GM21360 (cell line): ENCODE measurements at regions not wholly inside any gene's neighbourhood (a gene's known extent, or its start where the extent isn't known, plus 50 kb on each side); places are given as distances from the start of the nearest gene placed in this dataset.

Experiments
- ATAC-seq: cut with Tn5 transposase; IDR thresholded peaks from one replicate; pipeline ENCODE4 v1.9.1; 2021; ENCODE audit warnings: mild to moderate bottlenecking, moderate library complexity; ENCODE audit not compliant: unreplicated experiment

DNA sequence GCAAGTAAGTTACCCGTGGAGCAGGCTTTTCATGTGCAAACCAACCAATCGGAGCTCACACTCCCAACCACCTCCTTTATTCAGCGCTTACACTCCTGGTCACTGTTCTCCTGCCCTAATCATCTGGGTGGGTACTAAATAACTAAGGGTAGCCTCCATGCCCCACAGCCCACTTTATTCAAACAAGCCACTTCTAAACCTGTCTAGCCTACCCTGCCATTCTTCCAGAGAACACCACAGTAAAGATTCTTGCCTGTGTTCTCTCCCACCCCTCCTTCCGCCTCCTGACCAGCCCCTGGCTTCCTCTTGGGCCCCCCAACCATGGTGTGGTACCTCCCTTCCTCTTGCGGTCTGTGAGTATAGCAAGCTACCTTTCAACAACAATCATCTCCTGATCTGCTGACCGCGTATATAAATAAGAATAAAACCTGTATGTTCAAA is 581.9 kb downstream of the VRK1 start:
- ATAC-seq: no peak

- ATAC-seq: no peak
These were observed 583.4 kb downstream of the VRK1 start for GRCh38 chr14:97380539-97380941.

GRCh38 chr14:97381309-97381708 is 584.1 kb downstream of the VRK1 start:
- ATAC-seq: no peak

DNA sequence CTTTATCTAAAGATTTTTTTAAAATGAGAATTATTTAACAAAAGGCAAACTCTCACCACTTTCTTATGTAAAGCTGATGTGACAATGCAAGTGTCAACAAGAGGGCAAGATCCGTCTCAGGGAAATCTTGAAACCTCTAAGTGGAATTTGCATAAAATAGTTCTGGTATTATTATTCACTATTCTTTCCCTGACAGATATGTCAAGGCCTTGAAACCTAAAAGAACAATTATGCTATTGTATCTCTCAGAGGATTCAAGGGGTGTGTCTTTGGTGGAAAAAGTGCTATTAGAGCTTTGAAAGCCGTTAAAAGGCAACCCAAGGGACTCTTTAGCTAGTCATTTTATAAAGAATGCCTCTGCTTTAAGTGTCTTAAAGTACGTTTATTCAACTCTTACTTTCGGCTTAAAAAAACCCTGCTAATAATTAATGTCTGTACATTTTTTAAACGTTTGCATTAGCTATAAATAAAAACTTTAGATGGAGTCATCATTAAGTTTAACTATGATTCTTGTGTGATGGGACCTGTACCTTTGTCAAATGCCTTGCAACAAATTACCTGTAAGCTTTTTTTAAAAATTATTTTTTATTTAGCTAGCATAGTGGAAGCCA is 585.5 kb downstream of the VRK1 start:
- no peak for ATAC-seq

- ATAC-seq: no peak
These were observed 588.5 kb downstream of the VRK1 start for GRCh38 chr14:97385727-97386126.

- ATAC-seq: no peak
These were observed 590.2 kb downstream of the VRK1 start for GRCh38 chr14:97387252-97387874.

DNA sequence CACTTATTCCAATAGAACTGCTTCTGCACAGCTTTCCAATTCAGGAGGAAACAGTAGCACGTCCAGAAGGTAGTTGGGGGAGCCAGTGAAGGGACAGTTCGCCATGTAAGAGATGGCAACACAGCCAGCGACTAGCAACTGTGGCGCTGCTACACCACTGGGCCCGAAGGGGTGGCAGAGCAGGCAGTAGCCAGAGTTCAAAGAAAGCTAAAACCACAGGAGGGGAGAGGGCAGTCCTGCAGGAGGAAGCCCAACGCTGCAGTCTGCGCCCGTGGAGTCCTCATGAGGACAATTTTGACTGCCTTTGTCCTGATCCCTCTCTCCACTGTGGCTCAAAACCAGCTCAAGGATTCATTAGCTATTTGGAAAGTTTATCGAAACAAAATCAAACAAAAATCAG is 591.2 kb downstream of the VRK1 start:
- no peak for ATAC-seq

- no peak for ATAC-seq
These were observed 593.0 kb downstream of the VRK1 start for GRCh38 chr14:97390096-97390724.

DNA sequence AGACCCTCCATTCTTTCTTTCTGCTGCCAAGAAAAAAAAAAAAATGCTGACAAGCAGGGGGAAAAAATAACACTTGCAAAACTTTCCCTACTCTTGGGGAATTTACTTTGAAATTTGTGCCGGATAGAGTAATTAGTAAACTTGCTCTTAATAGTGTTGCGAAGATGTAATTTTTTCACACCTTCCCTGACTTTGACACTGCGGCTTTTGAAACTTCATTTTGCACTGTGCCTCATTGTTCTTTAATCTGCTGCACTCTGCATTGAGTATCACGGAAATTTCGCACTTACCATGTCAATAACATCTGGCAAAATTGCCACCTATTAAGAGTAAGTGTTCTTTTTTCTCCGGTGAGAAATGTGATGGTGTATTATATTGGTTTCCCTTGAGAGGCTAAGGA is 596.1 kb downstream of the VRK1 start:
- no peak for ATAC-seq

DNA sequence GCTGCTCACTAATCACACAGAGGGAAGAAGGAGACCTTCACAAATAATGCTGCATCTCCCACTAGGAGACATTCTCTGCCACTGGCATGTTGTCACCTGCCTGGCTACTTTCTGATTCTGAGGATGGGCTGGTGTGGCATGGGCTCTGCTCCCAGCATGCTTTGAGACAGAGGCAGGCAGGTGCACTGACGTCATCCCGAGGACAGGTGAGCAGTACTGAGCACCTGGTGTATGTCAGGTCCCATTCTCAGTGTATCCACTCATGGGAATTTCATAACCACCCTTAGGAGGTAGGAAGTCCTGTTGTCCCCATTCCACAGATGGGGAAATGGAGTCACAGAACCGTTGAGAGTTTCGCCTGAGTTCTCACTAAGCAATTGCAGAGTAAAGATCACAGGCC is 597.9 kb downstream of the VRK1 start:
- no peak for ATAC-seq

- ATAC-seq: no peak
These were observed 604.5 kb downstream of the VRK1 start for GRCh38 chr14:97401714-97402113.

GRCh38 chr14:97402279-97402678 is 605.1 kb downstream of the VRK1 start:
- ATAC-seq: no peak

DNA sequence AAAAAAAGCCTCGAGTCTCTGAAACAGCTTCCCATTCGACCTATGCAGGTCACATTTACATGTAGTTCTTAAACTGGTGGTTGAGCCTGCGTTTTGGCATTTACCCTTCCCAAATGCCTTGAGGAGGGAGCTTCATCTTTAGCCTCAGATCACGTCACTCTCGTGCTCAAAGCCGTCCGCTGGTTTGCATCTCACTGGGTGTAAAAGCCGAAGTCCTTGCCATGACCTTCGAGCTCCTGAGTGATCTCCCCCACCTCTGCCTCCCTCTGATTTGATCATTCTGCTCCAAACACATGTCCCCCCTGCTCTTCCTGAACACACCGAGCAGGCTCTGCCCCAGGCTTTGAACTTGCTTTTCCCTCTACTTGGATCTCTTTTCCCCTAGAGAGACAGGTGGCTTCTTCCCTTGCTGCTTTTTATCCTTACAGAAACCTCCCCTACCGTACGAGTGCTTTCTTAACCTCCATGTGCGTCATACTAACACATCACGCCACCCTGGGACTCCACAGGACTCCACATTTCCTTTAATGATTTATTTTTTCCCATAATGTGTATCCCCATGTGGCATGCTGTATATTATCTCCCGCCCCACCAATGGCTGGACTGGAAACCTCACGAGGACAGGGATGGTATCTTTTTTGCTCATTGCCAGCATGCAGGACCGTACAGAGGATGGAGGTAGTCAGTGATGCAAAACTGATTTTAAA is 610.7 kb downstream of the VRK1 start:
- ATAC-seq: no peak

DNA sequence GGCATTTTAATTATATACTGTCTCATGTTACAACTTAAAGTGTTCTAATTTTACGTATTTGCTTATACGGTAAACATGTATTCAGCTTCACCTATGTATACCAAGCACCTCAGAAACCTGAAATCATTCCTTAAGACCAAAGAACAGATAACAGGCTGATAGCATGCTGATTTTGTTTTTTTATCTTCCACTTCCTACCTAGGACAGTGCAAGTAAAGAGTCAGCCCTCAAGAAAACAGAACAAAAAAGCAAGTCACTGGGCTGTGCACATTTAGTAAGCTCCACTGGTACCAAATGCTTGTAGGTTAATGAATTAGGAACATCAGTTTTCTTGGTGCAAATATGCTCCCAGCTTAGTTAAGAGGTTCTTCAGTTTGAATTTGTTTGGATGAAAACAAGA is 611.3 kb downstream of the VRK1 start:
- no peak for ATAC-seq

DNA sequence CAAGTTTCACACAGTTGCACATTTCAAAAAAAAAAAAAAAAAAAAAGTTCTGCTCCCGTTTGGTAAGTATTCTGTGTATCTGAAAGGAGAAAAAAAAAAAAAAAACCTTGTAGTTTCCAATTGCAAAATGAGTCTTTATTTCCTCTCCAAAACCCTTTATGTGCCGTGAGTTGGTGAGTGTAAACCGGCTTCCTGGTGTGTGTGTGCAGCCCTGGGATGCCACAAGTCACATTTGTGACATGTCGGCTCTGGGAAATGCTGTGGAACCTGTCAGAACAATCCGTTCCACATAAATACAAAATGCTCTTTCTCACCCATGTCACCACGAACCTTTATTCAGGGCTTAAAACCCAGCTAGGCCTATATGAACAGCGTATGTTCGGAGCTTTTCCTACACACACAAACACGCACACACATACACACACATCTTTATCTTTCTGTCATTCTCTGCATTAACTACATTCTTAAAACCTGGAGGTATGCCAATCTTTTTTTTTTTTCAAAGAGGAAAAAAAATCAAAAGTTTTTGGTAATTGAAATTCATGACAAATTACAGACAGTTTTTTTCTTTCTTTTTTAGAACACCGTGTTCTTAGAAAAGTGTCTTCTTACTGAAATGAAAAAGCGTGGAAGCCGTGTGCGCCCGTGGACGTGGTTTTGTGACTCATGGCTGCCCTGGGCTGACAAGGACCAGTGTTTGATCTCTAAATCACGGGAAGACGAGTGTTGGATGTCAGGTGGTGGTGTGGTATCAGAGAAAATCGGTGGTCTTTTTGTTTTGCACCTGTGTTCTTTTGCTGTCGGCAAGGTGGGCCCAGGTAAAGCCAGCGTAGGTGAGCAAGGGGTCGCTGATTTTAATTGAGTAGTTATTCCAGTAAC is 612.0 kb downstream of the VRK1 start:
- ATAC-seq: no peak

DNA sequence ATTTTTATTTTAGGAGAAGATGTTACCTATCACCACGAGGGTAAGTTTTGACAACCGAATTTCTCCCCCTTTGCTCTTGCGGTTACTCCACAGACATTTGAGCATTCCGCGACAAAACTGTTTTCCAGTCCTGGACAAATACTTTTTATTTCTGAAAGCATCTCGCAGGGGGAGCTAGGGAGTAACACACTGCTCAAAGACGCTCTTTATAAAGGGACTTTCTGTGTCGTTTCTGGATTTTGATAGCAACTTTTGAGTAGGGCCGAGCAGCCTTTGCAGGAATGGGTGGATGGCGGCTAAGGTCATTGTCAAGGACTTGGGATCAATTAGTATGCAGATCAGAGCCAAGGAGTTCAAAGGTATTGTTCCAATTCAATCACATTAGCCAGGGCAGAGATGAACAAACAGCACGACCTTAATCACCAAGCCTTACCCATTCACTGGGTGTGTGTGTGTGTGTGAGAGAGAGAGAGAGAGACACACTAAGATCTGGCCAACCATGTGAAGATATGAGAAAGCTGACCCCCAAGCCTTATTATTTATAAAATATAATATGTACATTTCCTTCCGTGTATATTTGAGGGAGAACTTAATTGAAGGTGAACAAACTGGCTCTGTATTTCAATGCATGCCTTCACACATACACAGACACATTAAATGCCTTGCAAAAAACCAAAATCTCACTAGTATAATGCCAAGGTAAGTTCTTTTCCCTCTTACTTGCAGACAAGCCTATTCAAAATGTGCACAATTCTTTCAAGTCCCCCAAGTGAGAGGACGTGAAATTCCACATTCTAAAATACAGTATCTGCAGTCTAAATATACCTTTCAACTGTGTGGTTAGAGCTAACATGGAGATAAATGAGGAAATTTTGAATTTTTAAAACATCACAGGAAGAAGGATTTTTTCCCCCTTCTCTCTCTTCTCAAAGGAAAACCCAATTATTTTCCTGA is 613.8 kb downstream of the VRK1 start:
- ATAC-seq: no peak

DNA sequence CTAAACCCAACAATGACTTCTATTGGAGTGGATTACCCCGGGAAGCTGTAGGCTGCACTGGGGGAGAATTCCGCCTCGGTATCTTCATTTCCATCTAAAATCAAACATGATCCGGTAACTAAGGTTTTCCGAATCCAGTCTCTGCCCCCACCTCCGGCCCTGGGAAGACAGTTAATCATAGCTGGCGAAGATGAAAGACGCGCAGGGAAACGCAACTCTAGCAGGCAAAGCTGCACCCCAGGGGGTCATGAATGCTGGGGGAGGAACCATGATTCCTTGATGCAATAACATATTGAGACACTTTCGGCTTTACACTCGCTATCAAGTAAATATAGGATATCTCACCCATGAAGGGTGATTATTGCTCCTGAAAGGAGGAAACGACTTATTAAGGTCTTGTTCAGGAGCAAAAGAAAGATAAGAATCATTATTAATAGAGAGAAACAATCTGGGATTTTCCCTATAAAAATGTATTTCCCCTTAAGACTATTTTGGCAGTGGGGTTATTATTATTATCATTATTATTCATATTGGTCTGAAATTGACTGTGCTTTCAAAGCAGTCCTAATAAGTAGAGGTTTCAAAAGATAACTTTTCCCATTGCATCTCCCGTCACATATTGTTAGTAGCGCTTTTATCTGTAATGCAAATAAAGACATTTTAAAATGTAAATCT is 614.9 kb downstream of the VRK1 start:
- ATAC-seq: no peak

GRCh38 chr14:97413022-97413539 is 615.9 kb downstream of the VRK1 start:
- no peak for ATAC-seq
